ENCODE measurements at regions not wholly inside any gene's neighbourhood (a gene's known extent, or its start where the extent isn't known, plus 50 kb on each side); places are given as distances from the start of the nearest gene placed in this dataset.

DNA sequence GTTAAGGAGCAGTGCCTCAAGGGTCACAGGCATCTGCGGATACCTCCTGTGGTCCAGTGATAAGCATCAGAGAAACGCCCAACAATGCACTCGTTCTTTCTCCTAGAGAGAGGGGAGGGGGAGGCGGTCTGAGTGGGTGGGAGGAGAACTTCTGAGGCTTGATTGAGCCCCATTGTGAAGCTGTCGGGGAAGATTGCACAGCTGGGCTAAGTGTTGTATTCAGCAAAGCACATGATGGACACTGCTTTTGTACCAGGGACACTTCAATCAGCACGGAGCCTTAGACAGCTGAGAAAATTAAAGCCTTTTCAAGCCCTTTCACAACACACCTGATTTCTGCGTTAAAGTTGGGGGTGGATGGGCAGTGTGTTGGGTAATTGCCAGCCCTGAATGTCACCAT lies 230.3 kb upstream of the GHITM start:
- no peak for TF ChIP-seq EZH2phosphoT487 (IDR thresholded peaks at IDR 0.05; ENCODE audit: borderline replicate concordance, low read length)
- TF ChIP-seq, protein P1, sequence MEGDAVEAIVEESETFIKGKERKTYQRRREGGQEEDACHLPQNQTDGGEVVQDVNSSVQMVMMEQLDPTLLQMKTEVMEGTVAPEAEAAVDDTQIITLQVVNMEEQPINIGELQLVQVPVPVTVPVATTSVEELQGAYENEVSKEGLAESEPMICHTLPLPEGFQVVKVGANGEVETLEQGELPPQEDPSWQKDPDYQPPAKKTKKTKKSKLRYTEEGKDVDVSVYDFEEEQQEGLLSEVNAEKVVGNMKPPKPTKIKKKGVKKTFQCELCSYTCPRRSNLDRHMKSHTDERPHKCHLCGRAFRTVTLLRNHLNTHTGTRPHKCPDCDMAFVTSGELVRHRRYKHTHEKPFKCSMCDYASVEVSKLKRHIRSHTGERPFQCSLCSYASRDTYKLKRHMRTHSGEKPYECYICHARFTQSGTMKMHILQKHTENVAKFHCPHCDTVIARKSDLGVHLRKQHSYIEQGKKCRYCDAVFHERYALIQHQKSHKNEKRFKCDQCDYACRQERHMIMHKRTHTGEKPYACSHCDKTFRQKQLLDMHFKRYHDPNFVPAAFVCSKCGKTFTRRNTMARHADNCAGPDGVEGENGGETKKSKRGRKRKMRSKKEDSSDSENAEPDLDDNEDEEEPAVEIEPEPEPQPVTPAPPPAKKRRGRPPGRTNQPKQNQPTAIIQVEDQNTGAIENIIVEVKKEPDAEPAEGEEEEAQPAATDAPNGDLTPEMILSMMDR (conservative IDR thresholded peaks at IDR 0.05; ENCODE audit: low read depth, low read length): no peak

All from PC-3 (cell line).